HUDEP-2 (cell line): ENCODE measurements at regions not wholly inside any gene's neighbourhood (a gene's known extent, or its start where the extent isn't known, plus 50 kb on each side); places are given as distances from the start of the nearest gene placed in this dataset.

Source experiments
- DNase-seq, 76 experiments: peaks; one replicate each; lab custom pipeline; 2025; ENCODE audit not compliant: unreplicated experiment in 76 of 76; lab: John Stamatoyannopoulos, UW

DNA sequence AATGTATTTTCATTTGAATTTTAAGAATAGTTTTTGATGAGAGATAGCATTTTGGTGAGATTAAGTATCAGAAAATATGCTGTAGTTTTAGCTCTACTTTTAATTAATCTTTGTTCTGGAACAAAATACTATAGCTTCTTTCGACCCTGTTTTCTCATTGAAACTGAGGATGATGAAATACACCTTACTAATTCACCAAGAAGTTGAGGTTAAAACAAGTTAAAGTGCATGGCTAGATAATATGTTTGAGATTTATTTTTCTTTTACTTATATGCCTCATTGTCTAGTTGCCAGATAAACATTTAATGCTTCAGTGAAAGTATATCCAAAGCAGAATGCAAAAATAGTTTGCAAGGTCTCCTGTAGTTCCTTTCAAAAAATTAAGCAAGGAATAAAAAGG lies 140.1 kb upstream of the KCNN2 start:
- no peak for DNase-seq

- peak in 14 of 76 experiments; percentile 1 to 41 (median 11) for DNase-seq
These were observed 138.0 kb upstream of the KCNN2 start for GRCh38 chr5:114223866-114224265.

- no peak for DNase-seq
These were observed 124.1 kb upstream of the KCNN2 start for GRCh38 chr5:114237766-114238165.

DNA sequence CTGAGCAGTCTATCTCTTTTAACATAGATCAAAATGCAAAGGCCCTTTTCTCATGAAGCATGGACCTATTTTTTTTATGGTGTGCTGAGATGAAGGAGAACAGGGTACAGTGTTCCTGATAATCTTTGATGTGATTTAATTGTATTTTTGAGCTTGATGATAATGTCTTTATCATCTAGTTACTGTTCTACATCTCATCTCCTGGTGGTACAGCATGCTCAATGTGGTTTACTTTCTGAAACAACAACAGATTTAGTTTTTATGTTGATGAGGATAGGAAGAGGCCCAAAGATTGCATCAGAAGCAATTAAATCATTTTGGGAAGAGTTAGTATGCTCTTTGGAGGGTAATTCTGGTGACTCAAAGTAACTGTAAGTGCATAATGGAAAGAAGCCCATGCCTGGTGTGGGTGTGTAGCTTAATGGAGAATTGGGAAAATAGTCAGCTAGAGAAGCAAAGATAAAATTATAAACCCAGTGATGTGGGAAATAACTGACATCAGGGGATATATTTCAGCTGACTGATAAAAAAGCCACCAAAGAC lies 123.0 kb upstream of the KCNN2 start:
- DNase-seq, result no peak

DNA sequence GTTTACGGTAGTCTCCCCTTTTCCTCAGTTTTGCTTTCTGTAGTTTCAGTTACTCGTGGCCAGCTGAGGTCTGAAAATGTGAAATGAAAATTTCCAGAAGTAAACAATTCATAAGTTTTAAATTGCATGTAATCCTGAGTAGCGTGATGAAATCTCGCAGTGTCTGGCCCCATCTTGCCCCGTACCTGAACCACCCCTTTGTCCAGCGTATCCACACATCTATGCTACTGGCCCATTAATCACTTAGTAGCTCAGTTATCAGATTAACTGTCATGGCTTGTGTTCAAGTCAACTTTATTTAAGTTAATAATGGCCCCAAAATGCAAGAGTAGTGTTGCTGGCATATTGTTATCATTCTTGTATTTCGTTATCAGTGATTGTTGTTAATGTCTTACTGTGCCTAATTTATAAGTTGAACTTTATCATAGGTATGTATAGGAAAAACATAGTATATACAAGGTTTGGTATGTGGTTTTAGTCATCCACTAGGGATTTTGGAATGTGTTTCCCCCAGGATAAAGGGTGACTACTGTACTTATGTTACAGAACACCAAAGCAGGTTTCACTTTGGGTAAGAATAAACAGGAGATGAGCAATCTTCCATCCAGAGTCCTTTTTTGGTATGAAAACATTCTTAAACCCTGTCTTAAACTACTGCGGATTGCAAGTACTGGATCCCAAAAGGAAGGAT lies 118.4 kb upstream of the KCNN2 start:
- no peak for DNase-seq

DNA sequence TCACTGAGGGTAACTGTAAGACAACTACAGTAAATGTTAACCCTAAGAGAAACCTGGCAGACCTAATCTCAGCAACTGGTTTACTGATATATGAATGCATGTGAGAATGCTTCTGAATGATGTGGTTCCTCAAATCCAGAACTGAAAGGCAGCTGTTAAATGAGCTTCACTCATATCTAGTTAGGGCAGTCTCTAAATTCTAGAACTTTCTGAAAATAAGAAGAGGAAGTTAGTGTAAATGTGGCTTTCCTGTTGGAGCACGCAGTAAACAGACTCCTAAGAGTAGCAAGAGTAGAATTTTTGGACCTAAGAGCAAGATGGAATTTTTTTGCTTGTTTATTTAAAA lies 117.9 kb upstream of the KCNN2 start:
- no peak for DNase-seq

DNA sequence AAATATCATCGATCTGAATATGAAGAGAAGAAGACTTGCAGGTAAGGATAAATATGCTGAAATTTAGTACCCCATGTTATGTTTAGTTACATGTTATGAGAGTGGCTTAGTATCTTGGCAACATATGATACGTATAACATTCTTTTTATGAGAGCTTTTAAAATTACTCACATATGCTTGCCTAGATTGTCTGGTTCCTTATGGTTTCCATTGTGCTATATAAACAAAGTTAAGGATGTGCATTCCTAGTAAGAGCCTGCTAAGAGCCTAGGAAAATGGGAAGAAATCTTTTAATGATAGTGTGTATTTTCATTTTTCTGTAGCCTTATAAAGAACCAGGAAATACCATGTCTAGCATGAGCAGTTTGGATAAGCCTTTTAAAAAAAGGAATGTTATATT lies 112.0 kb upstream of the KCNN2 start:
- no peak for DNase-seq

DNA sequence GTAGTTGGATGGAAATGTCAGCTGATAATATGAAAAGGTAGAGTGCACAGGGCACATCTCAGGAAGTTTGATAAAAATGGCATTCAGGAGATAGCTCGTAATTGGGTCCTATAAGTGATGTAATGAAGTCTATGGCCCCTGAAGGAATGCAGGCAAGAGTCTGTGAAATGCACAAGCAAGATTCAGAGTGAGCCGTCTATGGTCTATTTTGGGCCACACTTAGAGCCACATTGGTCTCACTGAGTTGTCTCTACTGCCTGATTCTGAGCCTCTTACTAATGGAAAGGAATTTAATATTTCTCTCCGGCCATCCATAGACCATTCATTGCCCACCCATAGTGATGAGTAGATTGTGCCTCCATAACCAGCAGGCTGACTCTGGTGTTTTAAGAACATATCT lies 111.3 kb upstream of the KCNN2 start:
- no peak for DNase-seq

DNA sequence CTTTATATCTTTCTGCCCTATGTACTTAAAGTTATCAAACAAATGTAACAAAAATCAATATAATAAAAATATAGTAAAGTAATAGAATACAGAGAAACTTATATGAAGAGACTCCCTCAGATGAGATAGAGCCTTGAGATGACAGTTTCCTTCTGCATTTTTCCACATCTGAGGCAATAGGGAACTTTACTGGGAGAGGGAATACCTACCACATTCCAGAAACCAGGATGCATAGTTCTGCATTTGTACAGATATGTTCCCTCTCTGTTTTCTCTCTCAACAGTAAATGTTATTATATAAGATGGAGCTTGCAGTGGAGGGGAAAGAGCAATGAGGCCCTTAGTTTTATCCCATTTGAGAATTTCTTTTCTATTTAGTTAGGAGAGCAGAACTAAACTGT lies 109.6 kb upstream of the KCNN2 start:
- DNase-seq, result no peak

GRCh38 chr5:114255260-114255659 lies 106.6 kb upstream of the KCNN2 start:
- no peak for DNase-seq

DNA sequence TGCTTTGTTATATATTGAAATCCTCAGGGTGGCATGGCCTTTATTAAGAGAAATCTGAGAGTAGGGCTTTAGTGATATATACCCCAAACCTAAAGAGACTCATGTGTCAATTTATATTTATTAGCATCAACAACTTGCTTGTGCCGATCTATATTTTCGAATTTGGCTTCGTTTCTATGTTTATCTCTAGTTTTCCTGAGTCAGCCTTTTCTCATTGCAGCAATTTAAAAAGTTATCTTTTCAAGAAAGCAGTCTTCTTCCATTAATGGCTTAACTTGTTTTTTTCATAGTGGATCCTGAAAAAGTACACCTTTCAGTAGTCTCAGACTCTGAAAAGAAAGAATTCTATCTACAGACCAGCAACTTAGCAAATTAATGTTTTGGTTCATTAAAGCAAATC lies 99.9 kb upstream of the KCNN2 start:
- no peak for DNase-seq

- DNase-seq, result no peak
These were observed 96.3 kb upstream of the KCNN2 start for GRCh38 chr5:114265432-114266060.

- no peak for DNase-seq
These were observed 95.5 kb upstream of the KCNN2 start for GRCh38 chr5:114266374-114266773.

GRCh38 chr5:114296191-114296590 lies 65.7 kb upstream of the KCNN2 start:
- no peak for DNase-seq

DNA sequence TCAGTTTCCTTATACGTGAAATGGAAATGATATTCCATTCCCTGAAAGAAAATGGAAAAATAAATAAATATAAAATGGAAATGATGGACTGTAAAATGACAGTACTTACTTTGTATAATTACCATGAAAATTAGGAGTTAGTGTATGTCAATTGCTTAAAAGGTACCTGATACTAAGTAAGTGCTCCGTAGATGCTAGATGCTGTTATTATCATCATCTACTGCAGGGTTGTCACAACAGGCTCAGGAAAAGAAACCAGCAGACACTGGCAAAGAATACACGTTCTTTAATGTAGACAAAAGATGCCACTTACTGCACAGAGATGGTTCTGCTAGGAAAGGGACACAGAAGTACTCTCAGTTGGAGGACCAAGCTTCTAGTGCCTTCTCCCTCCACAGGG lies 64.0 kb upstream of the KCNN2 start:
- no peak for DNase-seq

- DNase-seq, result peak in 3 of 76 experiments; percentile 2 to 5 (median 3)
These were observed 56.3 kb upstream of the KCNN2 start for GRCh38 chr5:114305402-114306207.

GRCh38 chr5:114308017-114308416 lies 53.9 kb upstream of the KCNN2 start:
- no peak for DNase-seq

GRCh38 chr5:114308508-114308907 lies 53.4 kb upstream of the KCNN2 start:
- no peak for DNase-seq

- no peak for DNase-seq
These were observed 51.2 kb upstream of the KCNN2 start for GRCh38 chr5:114310666-114311065.

GRCh38 chr5:114311281-114311680 lies 50.6 kb upstream of the KCNN2 start:
- DNase-seq, result no peak

GRCh38 chr5:114311968-114312367 lies 49.9 kb upstream of the KCNN2 start:
- no peak for DNase-seq
